ENCODE measurements at regions not wholly inside any gene's neighbourhood (a gene's known extent, or its start where the extent isn't known, plus 50 kb on each side); places are given as distances from the start of the nearest gene placed in this dataset.

GRCh38 chr2:142294225-142294624 is 163.4 kb upstream of the LRP1B start:
- TF ChIP-seq POLR2A (IDR thresholded peaks at IDR 0.05), result no peak
- no peak for TF ChIP-seq CTCF (IDR thresholded peaks at IDR 0.05)
